ENCODE measurements at regions not wholly inside any gene's neighbourhood (a gene's known extent, or its start where the extent isn't known, plus 50 kb on each side); places are given as distances from the start of the nearest gene placed in this dataset.

GRCh38 chr2:23093513-23093912 is 291.5 kb upstream of the KLHL29 start:
- no peak overlapping the region for H3K4me3 ChIP-seq (ENCODE audit: low read length)
- no peak for DNase-seq (ENCODE audit: low read depth, low spot score)

GRCh38 chr2:23096906-23097602 is 287.9 kb upstream of the KLHL29 start:
- H3K4me3 ChIP-seq (ENCODE audit: low read length): no peak overlapping the region
- no peak for DNase-seq (ENCODE audit: low read depth, low spot score)

DNA sequence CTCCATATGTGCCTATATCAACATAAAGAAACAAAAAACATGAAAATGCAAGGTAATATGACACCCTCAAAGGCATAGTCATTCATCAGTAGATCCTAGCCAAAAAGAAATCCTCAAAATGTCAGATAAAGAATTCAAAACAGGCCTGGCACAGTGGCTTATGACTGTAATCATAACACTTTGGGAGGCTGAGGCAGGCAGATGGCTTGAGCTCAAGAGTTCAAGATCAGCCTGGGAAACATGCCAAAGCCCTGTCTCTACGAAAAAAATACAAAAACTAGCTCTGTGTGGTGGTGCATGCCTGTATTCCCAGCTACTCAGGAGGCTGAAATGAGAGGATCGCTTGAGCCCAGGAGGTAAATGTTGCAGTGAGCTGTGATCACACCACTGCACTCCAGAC is 284.6 kb upstream of the KLHL29 start:
- H3K4me3 ChIP-seq (ENCODE audit: low read length): no peak overlapping the region
- DNase-seq (ENCODE audit: low read depth, low spot score): no peak

DNA sequence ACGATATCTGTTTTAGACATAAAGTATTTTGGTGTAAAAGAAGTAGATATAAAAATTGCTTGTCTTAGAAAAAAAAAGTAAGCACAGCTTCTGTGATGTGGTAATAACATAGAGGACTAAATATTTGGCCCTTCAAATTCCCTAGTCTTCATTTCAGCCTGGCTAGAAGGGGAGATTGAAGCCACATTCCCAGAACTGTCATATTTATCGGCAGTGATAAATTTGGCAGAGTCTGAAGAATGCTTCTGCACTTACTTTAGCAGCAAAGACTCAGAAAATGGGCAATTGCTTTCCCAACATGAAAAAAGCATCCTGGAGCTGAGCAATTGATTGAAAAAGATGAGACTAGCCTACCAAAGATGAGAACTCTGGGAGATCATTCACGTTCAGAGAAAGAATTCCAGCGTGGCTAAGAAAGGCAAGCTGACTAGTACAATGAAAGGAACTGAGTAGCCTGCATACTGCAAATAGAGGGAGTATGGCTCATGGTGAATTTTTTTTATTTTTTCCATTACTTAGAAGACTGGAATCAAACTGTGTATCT is 278.7 kb upstream of the KLHL29 start:
- H3K4me3 ChIP-seq (ENCODE audit: low read length): no peak overlapping the region
- no peak for DNase-seq (ENCODE audit: low read depth, low spot score)

GRCh38 chr2:23107327-23107941 is 277.5 kb upstream of the KLHL29 start:
- no peak for DNase-seq (ENCODE audit: low read depth, low spot score)
- H3K4me3 ChIP-seq (ENCODE audit: low read length): no peak overlapping the region

GRCh38 chr2:23111263-23111662 is 273.7 kb upstream of the KLHL29 start:
- no peak for DNase-seq (ENCODE audit: low read depth, low spot score)
- no peak overlapping the region for H3K4me3 ChIP-seq (ENCODE audit: low read length)

DNA sequence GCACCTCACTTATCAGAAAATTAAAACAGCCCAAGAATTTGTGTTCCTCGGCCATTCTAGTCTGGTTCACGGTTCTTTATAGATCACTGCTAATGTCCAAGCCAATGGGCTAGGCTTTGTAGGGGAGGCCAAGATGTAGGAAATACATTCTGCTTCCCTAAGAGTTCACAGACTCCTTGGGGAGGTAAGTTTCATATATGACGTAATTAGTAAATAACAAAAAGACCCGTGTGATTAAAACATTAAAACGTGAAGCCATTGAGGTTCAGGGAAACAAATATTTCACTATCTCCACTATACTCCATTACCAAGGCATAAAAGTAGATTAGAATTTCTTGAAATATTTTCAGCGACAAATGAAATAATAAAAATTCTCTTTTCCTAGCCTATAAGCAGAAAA is 272.5 kb upstream of the KLHL29 start:
- no peak for DNase-seq (ENCODE audit: low read depth, low spot score)

DNA sequence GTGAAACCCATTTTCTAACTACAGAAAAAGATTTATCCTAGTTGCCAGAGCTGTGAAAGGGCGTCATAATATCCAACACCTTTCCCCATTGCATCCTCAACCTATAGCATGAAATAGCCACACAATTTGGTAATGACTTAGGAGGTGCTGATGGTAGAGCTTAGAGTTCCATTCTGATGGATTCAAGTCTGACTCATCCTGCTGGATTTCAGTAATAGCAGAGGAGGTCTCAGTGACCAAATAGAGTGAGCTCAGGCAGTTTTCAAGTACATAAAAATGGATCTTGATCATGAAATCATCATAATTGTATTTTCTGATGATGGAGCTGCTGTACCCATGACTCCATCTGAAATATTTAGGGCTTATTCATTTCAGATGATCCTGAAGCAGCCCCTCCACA is 270.7 kb upstream of the KLHL29 start:
- no peak for DNase-seq (ENCODE audit: low read depth, low spot score)
- no peak overlapping the region for H3K4me3 ChIP-seq (ENCODE audit: low read length)

More for the DNA sequence above, 272.5 kb upstream of the KLHL29 start:
- no peak overlapping the region for H3K4me3 ChIP-seq (ENCODE audit: low read length)

DNA sequence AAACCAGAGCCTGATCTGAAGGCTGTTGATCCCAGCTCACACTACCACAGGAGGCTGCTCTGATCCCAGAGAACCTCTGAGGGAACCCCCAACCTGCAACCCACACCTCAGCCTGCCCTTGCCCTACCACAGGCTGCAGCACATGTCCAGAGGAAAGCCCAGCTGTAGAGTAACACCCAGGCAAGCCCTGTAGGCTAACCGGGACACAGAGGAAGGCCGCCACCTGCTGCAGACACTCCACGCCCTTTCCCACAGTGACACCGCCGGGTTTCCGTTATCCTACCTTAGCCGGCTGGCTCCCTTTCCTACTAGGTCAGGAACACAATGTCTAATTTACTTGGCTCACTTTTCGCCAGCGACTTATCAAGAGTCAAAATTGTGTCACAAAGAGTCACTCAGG is 266.7 kb upstream of the KLHL29 start:
- H3K4me3 ChIP-seq (ENCODE audit: low read length): no peak overlapping the region
- no peak for DNase-seq (ENCODE audit: low read depth, low spot score)

DNA sequence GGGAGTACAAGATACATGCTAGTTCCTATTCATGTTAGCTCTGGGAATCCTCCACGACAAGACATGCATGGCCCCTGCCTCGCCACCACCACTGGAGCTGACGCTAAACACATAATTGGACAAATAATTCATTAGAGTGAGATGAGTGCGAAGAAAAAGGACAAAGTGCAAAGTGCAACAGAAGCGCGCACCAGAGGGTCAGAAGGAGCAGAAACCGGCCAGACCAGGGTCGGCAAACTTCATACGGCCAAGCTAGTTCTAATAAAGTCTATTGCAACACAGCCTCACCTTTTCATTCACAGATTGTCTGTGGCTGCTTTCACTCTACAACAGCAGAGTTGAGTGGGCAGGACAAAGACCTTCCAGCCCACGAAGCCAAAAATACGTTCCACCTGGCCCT is 266.1 kb upstream of the KLHL29 start:
- DNase-seq (ENCODE audit: low read depth, low spot score): no peak
- no peak overlapping the region for H3K4me3 ChIP-seq (ENCODE audit: low read length)

DNA sequence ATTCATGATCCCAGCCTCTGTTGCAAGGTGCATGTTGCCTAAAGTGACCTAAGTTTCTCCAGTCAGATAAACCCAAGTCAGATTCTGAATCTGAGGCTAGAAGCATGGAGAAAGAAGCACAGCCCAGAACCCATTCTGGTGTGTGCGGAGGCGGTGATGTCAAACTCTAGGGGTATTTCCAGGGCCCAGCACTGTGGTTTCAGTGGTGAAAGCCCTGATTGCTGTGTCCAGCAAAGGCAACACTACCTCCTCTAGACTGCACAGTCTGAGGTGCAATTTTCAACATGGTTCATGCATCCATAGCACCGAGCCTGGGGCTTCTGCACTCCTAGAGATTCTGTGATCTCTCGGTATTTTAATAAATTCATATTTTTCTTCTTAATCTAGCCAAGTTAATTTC is 264.8 kb upstream of the KLHL29 start:
- no peak for DNase-seq (ENCODE audit: low read depth, low spot score)
- H3K4me3 ChIP-seq (ENCODE audit: low read length): no peak overlapping the region

DNA sequence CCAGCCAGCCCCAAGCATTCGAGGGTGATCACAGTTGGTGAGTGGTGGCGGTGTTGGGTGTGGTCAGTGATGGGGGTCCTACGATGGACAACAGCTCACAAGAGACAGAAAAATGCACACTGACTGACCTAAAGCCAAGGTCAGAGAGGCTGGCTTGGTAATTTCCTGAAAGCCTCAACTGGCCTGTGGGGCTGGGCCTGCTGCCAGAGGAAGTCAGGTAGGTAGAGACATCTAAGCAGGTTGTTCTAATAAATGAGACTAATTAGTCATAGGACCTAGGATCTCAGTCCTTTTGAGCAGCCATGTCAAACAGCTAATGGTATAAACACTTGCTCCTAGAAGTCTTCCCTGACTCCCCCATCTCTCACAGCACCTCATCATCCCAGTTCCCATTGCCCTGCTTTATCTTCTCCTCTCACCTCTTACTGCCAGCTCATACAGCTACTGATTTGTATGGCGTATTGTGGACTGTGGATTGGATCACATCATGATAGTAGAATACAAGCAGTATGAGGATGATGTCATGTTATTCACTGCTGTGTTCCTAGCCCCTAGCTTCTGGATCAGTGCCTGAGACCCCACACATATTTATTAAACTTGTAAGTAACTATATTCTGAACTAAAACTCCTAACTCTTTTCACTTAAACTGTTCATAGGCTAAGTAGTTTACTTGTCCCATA is 262.9 kb upstream of the KLHL29 start:
- H3K4me3 ChIP-seq (ENCODE audit: low read length): no peak overlapping the region
- DNase-seq (ENCODE audit: low read depth, low spot score): no peak

DNA sequence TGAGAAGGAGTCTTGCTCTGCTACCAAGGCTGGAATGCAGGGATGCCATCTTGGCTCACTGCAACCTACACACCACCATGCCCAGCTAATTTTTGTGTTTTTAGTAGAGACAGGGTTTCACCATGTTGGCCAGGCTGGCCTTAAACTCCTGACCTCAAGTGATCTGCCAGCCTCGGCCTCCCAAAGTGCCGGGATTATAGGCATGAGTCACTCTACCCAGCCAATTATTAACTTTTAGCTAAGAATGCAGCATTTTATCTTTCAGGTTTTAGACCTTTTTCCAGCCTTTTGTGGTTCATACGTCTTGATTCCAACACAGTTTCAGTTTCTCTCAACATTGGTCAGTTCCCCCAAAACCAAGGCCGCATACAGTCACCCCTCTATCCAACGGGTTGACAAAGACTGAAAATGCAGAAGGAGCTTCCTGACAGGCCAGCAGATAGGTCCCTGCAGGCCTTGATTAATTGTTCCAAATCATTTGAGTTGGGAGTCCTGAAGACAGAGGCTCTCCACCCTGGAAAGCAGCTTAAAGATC is 262.2 kb upstream of the KLHL29 start:
- no peak for DNase-seq (ENCODE audit: low read depth, low spot score)
- no peak overlapping the region for H3K4me3 ChIP-seq (ENCODE audit: low read length)

DNA sequence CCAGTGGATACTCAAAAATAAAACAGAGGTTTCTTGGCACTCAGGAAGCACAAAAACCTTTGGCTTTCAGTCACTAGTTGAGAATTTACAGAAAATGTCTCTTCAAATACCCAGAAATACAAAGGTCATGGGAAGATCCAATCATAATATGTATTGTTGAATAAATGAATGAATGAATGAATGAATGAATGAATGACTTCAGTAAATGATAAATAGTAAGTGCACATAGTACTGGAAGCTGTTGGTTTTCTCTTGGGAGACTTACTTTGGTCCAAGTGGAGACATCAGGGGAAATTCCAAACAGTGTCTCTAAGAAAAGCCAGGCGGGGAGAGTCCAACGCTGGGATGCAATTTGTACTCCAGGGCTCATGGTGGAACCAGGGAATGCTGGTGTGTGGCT is 261.3 kb upstream of the KLHL29 start:
- no peak overlapping the region for H3K4me3 ChIP-seq (ENCODE audit: low read length)

GRCh38 chr2:23124214-23124750 is 260.7 kb upstream of the KLHL29 start:
- no peak for DNase-seq (ENCODE audit: low read depth, low spot score)
- H3K4me3 ChIP-seq (ENCODE audit: low read length): no peak overlapping the region

More for the DNA sequence above, 261.3 kb upstream of the KLHL29 start:
- no peak for DNase-seq (ENCODE audit: low read depth, low spot score)

GRCh38 chr2:23127465-23127864 is 257.5 kb upstream of the KLHL29 start:
- no peak for DNase-seq (ENCODE audit: low read depth, low spot score)
- no peak overlapping the region for H3K4me3 ChIP-seq (ENCODE audit: low read length)

DNA sequence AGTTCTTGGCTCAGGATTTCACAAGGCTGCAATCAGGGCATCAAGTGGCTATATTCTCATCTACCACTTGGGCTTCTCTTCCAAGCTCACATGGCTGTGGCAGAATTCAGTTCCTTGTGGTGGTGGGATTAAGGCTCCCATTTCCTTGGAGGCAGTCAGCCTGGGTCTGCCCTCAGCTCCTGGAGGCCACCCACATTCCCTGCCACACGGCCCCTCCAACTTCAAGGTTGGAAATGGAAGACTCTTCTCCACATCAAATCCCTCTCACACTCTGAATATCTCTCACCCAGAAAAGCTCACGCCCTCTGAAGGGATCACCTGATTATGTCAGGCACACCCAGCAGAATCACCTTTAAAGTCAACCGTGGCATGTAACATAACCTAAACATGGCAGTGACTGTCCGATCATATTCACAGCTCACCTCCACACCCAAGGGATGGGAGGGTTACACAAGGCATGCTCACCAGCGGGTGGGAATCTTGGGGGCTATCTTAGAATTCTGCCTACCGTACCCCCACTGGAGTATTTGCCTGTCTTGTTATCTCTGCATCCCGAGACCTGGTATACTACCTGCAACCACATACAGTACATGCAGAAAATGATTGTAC is 256.2 kb upstream of the KLHL29 start:
- no peak overlapping the region for H3K4me3 ChIP-seq (ENCODE audit: low read length)
- no peak for DNase-seq (ENCODE audit: low read depth, low spot score)

- no peak for DNase-seq (ENCODE audit: low read depth, low spot score)
- H3K4me3 ChIP-seq (ENCODE audit: low read length): no peak overlapping the region
Observed at GRCh38 chr2:23131066-23131575, 253.9 kb upstream of the KLHL29 start.

- H3K4me3 ChIP-seq (ENCODE audit: low read length): no peak overlapping the region
- no peak for DNase-seq (ENCODE audit: low read depth, low spot score)
Observed at GRCh38 chr2:23132000-23132399, 253.0 kb upstream of the KLHL29 start.

All from Jurkat, Clone E6-1 (cell line).